ENCODE measurements at regions not wholly inside any gene's neighbourhood (a gene's known extent, or its start where the extent isn't known, plus 50 kb on each side); places are given as distances from the start of the nearest gene placed in this dataset.

- H3K27ac ChIP-seq: no peak overlapping the region
- TF ChIP-seq, protein P1, sequence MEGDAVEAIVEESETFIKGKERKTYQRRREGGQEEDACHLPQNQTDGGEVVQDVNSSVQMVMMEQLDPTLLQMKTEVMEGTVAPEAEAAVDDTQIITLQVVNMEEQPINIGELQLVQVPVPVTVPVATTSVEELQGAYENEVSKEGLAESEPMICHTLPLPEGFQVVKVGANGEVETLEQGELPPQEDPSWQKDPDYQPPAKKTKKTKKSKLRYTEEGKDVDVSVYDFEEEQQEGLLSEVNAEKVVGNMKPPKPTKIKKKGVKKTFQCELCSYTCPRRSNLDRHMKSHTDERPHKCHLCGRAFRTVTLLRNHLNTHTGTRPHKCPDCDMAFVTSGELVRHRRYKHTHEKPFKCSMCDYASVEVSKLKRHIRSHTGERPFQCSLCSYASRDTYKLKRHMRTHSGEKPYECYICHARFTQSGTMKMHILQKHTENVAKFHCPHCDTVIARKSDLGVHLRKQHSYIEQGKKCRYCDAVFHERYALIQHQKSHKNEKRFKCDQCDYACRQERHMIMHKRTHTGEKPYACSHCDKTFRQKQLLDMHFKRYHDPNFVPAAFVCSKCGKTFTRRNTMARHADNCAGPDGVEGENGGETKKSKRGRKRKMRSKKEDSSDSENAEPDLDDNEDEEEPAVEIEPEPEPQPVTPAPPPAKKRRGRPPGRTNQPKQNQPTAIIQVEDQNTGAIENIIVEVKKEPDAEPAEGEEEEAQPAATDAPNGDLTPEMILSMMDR (conservative IDR thresholded peaks at IDR 0.05): no peak
Measured at GRCh38 chr4:124203613-124204238, 508.8 kb downstream of the ANKRD50 start.

GRCh38 chr4:124206779-124207605 lies 505.5 kb downstream of the ANKRD50 start:
- TF ChIP-seq, protein P1 (conservative IDR thresholded peaks at IDR 0.05): no peak
- no peak overlapping the region for H3K27ac ChIP-seq

GRCh38 chr4:124209211-124209610 lies 503.3 kb downstream of the ANKRD50 start:
- TF ChIP-seq, protein P1 (conservative IDR thresholded peaks at IDR 0.05): no peak
- no peak overlapping the region for H3K27ac ChIP-seq

DNA sequence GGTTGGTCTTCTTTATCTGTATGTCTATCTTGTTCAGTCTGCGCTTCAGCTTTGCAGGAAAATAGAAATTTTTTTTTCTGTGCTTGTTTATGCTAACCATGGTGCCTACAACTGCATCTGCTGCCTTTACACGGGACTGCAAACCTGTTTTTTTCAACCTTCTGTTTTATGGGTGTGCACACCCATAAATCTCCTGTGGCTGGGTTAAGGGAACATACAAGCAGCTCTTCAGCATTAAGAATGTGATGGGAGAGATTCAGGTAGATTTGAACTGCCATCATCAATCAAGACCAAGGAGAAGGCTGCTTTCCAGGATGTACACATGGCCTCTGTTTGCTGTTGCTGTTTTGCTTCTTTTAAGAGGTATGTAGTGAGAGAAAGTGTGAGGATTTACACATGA lies 502.9 kb downstream of the ANKRD50 start:
- TF ChIP-seq, protein P1 (conservative IDR thresholded peaks at IDR 0.05): no peak
- no peak overlapping the region for H3K27ac ChIP-seq

DNA sequence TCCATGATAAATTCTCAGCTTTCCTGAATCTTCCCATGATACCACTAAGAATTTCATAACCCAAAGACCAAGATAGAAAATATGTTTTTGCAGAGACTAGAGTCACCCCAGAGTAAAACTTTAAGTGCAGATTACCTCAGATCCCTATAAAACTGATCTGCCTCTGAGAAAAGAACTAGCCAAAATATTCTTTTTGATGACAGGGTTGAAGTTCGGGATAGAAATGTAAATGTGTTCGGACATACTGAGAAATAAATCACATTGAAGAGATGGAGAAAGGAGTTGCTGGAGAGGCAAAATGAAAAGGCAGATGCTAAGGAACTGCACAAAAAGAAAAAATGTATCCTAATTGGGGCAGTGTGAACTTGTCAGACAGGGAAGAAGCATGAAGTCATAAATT lies 501.8 kb downstream of the ANKRD50 start:
- no peak overlapping the region for H3K27ac ChIP-seq
- TF ChIP-seq, protein P1 (conservative IDR thresholded peaks at IDR 0.05): no peak

DNA sequence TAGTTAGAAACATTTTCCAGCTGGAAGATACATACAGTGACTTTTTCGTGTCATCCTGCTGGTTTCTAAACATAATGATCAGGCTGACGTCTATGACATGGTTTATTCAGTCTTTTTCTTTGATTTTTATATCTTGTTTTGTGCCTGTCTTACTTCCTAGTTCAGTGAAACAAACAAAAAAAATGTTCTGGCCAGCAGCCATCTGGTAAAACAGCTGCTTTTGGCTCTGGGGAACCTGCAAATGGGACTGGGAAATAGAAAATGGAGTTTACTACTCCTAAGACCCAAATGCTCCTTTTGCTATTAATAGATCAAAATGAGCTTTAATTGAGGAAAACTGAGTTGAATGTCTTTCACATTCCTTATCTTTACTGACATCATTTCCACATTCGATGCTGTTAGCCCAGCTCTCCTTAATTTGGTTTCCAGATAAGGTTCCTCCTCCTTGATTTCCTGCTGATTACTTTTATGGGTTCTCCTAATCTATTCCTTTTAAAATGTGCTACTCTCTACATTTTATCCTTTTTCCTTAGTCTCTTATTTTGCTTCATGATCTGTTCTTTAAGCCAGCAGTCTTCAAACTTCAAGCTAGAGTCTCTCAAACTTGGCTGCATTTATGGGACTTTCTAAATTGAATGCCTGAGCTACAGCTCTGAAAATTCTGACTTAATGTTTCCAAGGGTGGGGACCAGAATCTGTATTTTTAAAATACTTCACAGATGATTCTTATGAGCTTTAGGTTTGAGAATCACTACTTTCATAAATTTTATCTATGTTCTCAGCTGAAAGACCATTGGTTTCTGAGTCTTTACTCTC lies 499.5 kb downstream of the ANKRD50 start:
- TF ChIP-seq, protein P1 (conservative IDR thresholded peaks at IDR 0.05): no peak
- peak overlapping the region; percentile 67 for H3K27ac ChIP-seq

GRCh38 chr4:124219389-124219788 lies 493.1 kb downstream of the ANKRD50 start:
- no peak overlapping the region for H3K27ac ChIP-seq
- TF ChIP-seq, protein P1 (conservative IDR thresholded peaks at IDR 0.05): no peak
